ENCODE measurements at regions not wholly inside any gene's neighbourhood (a gene's known extent, or its start where the extent isn't known, plus 50 kb on each side); places are given as distances from the start of the nearest gene placed in this dataset.

GRCh38 chr13:53165261-53165660 lies 136.6 kb downstream of the OLFM4 start:
- TF ChIP-seq CTCF (IDR thresholded peaks at IDR 0.05) (no peak), POLR2AphosphoS5 (IDR thresholded peaks at IDR 0.05; ENCODE audit: insufficient read depth in 1 of 2, low read depth in 1 of 2) (no peak), POLR2A (IDR thresholded peaks at IDR 0.05) (no peak)
